Fibroblast of skin of left quadriceps (primary cell): ENCODE measurements at regions not wholly inside any gene's neighbourhood (a gene's known extent, or its start where the extent isn't known, plus 50 kb on each side); places are given as distances from the start of the nearest gene placed in this dataset.

Source experiments
- DNase-seq, 2 experiments: peaks; one replicate each; pipeline ENCODE4 v3.0.0-alpha.2; 2013; ENCODE audit warnings: low read depth in 2 of 2

DNA sequence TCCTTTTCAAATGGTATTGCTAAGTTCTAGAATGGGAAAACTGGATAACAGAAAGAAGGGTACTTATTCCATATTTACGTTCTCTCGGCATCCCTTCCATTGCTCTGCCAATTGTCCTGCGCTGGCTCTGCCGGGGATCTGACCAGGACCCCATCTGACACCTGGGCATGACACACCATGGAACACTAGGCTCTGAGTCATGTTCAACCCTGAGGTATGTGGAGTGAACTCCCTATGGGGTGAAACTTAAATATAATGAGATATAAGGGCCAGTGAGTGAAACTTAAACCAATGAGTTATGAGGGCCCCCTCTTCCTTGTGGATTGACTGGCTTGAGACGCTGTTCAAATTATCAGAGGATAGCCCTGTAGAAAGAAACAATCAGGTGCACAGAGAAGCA is 55.1 kb upstream of the ZEB1 start:
- no peak for DNase-seq

DNA sequence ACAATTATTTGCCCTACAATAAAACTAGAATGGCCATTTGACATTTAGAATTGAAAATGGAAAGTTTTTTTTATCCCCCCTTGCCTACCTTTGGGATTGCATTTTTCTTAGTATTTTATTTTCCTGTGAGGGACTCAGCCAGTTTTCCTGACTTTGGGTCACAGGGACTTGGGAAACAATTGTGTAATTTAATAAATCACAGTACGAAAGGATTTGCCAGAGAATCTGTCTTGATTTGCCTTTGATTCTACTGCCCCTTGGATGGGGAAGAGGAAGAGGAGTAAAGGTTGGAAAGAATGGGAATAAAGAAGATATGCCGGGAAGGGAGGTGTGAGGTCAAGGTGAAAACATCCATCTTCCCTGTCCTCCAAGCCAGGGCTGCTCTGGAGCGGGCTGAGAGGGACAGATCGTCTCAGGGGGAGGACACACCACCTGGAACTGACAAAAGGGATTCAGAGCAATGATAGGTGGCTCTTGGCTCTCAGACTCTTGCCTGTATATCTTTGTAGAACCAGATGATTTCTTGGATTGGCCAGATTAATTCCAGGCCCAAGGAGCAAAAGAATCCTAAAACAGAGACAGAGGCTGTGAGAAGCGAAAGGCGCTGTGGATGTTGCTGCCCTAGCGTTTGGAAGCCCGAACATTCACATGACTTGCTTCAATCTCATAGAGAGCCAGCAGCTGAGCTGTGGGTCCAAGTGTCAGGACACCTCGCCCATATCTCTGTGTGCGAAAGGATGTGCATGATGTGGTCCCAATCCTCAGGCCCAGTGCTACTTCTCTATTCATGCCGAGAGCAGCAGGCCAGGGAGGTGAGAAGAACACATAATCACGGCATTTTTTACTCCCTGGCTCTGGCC is 50.3 kb upstream of the ZEB1 start:
- DNase-seq = no peak
